Activated CD4-positive, alpha-beta T cell treated with anti-CD3 and anti-CD28 coated beads for 24 hours (primary cell): ENCODE measurements at regions not wholly inside any gene's neighbourhood (a gene's known extent, or its start where the extent isn't known, plus 50 kb on each side); places are given as distances from the start of the nearest gene placed in this dataset.

Experiments
- DNase-seq, 2 donors: peaks; one replicate each; pipeline ENCODE4 v3.0.0-alpha.2; 2020; ENCODE audit warnings: low read depth in 2 of 2

DNA sequence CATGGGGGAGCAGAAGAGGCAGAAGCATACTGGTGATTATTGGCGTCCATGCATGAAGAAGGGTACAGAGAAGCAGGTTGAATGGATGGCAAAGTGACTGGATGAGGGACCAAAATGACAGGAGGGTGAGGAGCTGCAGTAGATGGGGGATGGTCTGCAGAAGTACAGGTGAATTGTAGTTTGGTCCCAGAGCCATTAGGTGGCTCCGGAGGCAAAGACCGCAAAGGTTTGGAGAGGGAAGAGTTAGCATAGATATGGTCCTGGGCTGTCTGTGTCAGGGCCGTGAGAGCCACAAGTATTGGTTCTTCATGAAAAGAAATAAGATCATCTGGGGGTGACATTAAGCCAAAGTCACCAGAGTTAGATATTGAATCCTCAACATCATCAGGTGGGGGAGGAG is 59.0 kb upstream of the ZNF726 start:
- no peak for DNase-seq

DNA sequence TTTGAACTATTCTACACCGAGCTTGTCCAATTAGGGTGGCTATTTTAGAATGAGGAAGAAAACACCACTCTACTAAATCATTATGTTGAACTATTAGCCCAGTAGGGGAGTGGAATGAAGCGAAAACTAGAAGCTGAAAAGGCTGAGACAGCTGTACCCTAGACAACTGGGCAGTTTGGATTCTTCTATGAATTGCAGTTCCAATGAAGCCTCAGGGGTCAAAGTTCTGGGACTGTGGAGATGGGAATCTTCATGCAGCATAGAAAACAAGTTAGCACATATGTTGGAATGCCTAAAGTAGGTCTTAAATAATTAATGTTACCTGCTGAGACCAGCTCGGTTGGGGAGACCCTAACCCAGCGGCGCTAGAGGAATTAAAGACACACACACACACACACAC is 62.7 kb upstream of the ZNF726 start:
- no peak for DNase-seq

DNA sequence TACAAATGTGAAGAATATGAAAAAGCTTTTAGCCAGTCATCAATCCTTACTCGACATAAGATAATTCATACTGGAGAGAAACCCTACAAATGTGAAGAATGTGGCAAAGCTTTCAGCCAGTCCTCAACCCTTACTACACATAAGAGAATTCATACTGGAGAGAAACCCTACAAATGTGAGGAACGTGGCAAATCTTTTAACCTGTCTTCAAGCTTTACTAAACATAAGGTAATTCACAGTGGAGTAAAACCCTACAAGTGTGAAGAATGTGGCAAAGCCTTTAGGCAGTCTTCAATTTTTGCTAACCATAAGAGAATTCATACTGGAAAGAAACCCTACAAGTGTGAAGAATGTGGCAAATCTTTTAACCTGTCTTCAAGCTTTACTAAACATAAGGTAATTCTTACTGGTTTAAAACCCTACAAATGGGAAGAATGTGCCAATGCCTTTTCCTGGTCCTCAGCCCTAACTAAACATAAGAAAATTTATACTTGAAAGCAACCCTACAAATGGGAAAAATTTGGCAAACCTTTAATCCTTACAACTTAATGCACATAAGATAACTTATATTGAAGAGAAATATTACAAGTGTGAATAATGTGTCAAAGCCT is 74.1 kb upstream of the ZNF681 start:
- DNase-seq, result no peak

DNA sequence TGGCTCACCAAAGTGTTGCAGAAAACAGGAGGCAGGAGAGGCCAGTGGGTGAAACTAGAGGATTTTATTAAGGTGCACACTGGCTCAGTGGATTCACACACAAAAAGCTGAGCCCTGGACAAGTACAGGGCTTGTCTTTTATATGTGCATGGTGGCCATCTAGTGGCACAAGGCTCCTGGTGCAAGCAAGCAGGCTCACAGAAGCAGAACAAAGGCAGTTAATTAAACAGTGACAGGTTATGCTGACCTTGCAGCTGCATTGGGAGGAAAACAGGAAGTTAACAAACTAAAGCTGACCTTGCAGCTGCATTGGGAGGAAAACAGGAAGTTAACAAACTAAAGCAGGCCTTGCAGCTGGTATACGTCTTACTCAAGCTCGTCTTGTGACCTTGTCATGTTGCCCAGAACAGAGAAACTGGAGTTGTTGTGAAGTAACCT is 65.3 kb upstream of the ZNF681 start:
- DNase-seq, result no peak

DNA sequence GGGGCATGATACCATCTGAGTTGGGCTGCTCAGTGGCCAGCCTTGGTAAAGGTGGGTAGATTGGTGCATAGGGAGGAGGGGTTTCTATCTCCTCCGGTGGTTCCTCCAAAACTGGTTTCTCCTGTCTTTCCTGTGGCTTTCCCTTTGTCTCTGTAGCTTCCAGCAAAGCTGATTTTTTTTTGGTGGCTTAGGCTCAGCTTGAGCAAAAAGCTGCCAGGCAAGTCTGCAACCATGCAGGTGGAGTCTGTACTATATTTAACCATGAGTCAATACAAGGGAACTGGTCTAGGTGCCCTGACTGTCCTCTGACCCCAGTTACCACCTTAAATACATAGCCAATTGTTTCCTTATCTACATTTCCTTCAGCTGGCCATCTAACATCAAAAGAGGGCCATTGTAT is 64.0 kb upstream of the ZNF681 start:
- DNase-seq, result no peak

DNA sequence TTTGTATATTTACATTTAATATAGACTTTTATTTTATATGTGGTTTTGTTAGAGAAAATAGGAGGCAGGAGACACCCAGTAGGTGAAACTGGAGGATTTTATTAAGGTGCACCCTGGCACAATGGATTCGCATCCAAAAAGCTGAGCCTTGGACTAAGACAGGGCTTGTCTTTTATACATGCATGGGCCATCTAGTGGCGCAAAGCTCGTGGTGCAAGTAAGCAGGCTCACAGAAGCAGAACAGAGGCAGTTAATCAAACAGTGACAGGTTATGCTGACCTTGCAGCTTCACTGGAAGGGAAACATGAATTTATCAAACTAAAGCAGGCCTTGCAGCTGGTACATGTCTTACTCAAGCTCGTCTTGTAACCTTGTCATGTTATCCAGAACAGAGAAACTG is 58.8 kb upstream of the ZNF681 start:
- DNase-seq, result peak in 1 of 2 donors; percentile 6

DNA sequence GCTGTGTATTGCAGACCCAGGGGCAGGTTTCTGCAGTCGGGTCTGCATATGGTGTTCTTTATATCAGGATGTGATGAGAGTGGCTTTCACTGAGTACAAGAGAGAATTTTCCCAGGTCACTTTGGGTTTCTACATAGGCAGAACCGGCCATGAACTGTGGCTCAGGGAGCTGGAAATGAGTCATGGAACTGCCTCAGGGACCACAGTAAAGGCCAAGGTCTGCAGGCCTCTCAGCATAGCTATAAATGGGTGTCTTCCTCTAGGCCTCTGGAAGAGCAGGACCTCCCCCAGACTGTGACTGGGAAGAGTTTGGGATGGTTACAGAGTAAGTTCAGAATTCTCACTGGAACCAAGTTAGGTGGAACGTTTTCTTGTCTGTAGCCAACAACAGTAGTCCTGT is 51.8 kb upstream of the ZNF681 start:
- no peak for DNase-seq
